Testis (tissue), 2 donors: ENCODE measurements at regions not wholly inside any gene's neighbourhood (a gene's known extent, or its start where the extent isn't known, plus 50 kb on each side); places are given as distances from the start of the nearest gene placed in this dataset.

Source experiments
- DNase-seq: peaks from one replicate; pipeline ENCODE4 v3.0.0-alpha.2; 2019
- H3K27ac ChIP-seq, 2 donors: fragments of 200-600 bp; sonication (generic); one replicate each; pipeline ENCODE4 v1.5.1; 2019
- H3K27me3 ChIP-seq: fragments of 200-600 bp; sonication (generic); one replicate; pipeline ENCODE4 v1.5.1; 2019
- H3K36me3 ChIP-seq: fragments of 200-600 bp; sonication (generic); one replicate; pipeline ENCODE4 v1.5.1; 2017; ENCODE audit warnings: low read depth; ENCODE audit errors: missing control alignments
- H3K4me1 ChIP-seq: fragments of 200-600 bp; sonication (generic); one replicate; pipeline ENCODE4 v1.5.1; 2019
- H3K4me3 ChIP-seq, 2 donors: fragments of 200-600 bp; sonication (generic); one replicate each; pipeline ENCODE4 v1.5.1; 2017 to 2019
- H3K9me3 ChIP-seq: fragments of 200-600 bp; sonication (generic); one replicate; pipeline ENCODE4 v1.5.1; 2017
- POLR2A ChIP-seq: fragments of 450-650 bp; IDR thresholded peaks from one replicate; pipeline ENCODE4 v1.6.1; 2017; ENCODE audit warnings: antibody characterized with exemption, mild to moderate bottlenecking, moderate library complexity
- WGBS, 2 donors: methylation state at CpG; one replicate each; pipeline ENCODE4 v1.1.5; 2018; 5-methylcytosine and 5-hydroxymethylcytosine counted together
- intact Hi-C: fragments of 100-400 bp; cut with DNase I; formaldehyde crosslinking; loops from one replicate; pipeline ENCODE4 v1.15.1; 2023; ENCODE audit warnings: low total_unique reads
- TF ChIP-seq, protein P1 (sequence below), 3 experiments: fragments of 450-650 bp in 2 of 3; fragments of 200-600 bp in 1 of 3; sonication (generic) in 1 of 3; IDR thresholded peaks; one replicate each; pipeline ENCODE4 v1.5.1; 2016 to 2019; ENCODE audit warnings: antibody characterized with exemption in 3 of 3, mild to moderate bottlenecking in 2 of 3, moderate library complexity in 1 of 3

DNA sequence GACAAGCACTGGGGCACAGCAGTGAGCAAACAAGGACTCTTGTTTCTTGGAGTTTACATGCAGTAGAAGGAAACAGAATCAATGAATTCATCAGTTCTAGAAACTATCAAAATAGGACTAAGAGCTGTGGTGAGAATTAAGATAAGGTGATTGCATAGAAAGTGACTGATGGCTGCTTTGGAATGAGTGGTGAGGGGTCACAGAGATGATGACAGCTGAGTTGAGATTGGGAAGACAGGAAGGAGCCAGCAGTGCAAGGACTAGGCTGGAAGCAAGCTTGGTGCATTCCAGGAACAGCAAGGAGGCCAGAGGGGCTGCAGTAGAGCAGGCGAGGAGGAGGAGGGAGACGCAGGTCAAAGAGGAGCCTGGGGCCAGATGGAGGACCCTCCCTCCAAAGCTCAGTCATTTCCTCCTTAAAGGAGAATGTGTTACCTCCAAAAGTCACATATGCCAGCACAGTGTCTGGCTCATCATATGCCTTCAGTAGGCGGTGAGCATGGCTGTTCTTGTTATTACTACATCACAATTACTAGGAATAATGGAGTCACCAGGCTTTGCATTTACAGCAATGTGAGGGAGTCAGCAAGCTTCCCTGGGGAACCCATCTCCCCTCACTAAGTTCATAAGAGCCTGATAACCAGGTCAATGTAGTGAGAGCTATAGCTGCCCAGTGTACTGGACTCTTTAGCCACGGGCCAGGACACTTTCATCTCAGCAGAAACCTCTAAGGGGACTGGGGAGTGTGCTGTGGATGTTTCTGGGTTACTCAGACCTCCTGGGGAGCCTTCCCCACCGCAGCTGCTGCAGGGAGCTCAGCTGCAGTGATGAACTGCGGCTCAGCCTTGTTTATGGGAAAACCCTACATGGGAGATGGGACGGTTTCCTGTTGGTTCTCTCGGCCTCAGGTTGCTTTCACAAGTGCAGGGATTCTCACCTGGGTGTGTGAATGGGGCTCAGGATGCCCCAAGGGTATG, 157.2 kb downstream of the SEC14L1 start:
- no peak overlapping the region for H3K27ac ChIP-seq
- whole genome bisulfite sequencing, 2 donors = 85 to 95% methylated on average over 5 to 8 of the region's 8 CpGs
- no peak overlapping the region for H3K4me3 ChIP-seq
- intact Hi-C loops = no loop called here
- TF ChIP-seq, protein P1, sequence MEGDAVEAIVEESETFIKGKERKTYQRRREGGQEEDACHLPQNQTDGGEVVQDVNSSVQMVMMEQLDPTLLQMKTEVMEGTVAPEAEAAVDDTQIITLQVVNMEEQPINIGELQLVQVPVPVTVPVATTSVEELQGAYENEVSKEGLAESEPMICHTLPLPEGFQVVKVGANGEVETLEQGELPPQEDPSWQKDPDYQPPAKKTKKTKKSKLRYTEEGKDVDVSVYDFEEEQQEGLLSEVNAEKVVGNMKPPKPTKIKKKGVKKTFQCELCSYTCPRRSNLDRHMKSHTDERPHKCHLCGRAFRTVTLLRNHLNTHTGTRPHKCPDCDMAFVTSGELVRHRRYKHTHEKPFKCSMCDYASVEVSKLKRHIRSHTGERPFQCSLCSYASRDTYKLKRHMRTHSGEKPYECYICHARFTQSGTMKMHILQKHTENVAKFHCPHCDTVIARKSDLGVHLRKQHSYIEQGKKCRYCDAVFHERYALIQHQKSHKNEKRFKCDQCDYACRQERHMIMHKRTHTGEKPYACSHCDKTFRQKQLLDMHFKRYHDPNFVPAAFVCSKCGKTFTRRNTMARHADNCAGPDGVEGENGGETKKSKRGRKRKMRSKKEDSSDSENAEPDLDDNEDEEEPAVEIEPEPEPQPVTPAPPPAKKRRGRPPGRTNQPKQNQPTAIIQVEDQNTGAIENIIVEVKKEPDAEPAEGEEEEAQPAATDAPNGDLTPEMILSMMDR (IDR thresholded peaks at IDR 0.05) = no peak
- TF ChIP-seq POLR2A = no peak
- no peaks in the 10 kb centered on the region for H3K27me3 ChIP-seq
- H3K9me3 ChIP-seq = no peaks in the 10 kb centered on the region
- no peaks in the 10 kb centered on the region for H3K36me3 ChIP-seq
- DNase-seq = no peak
- no peaks in the 10 kb centered on the region for H3K4me1 ChIP-seq

GRCh38 chr17:77298811-77299210, 158.0 kb downstream of the SEC14L1 start:
- H3K27ac ChIP-seq = no peak overlapping the region
- TF ChIP-seq, protein P1 (IDR thresholded peaks at IDR 0.05) = no peak
- no peak for TF ChIP-seq POLR2A
- WGBS, 2 donors = 86 to 89% methylated on average over 5 of the region's 5 CpGs

DNA sequence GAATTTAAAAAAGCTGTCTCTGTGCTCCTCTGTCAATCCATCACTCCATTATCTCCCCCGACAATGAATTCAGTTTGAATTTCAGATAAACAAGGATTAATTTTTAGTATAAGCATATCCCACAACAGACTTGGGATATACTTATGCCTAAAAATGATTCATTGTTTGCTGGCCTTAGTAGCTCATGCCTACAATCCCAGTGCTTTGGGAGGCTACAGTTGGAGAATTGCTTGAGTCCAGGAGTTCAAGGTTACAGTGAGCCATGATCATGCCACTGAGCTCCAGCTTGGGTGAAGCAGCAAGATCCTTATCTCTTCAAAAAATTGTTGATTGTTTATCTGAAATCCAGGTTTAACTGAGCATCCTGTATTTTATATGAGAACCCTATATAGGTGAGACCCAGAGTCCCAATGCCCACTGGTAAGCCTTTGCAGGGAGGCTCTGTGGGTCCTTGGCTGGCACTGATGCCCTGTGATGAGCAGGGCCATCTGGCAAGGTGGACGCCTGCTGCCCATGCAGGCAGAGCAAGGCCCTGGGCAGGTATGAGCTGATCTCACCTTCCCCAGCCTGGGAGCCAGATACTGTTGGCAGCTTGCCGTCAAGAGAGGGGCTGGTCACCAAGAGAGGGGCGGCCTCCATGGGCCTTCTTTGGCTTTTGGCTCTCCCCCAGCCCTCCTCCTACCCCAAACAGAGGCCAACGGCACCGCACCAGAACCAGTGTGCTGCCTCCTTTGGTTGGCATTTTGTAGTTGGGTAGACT, 158.7 kb downstream of the SEC14L1 start:
- no peaks in the 10 kb centered on the region for H3K4me1 ChIP-seq
- DNase-seq = no peak
- no peaks in the 10 kb centered on the region for H3K27me3 ChIP-seq
- intact Hi-C loops = no loop called here
- no peak overlapping the region for H3K4me3 ChIP-seq
- H3K9me3 ChIP-seq = no peaks in the 10 kb centered on the region
- WGBS, 2 donors = 93 to 96% methylated on average over 2 to 6 of the region's 6 CpGs
- TF ChIP-seq, protein P1 (IDR thresholded peaks at IDR 0.05) = no peak
- TF ChIP-seq POLR2A = no peak
- no peak overlapping the region for H3K27ac ChIP-seq
- H3K36me3 ChIP-seq = no peaks in the 10 kb centered on the region

More at GRCh38 chr17:77298811-77299210, 158.0 kb downstream of the SEC14L1 start:
- no peak overlapping the region for H3K4me3 ChIP-seq
- H3K36me3 ChIP-seq = no peaks in the 10 kb centered on the region
- no peak for DNase-seq
- intact Hi-C loops = no loop called here
- no peaks in the 10 kb centered on the region for H3K4me1 ChIP-seq
- H3K27me3 ChIP-seq = no peaks in the 10 kb centered on the region
- no peaks in the 10 kb centered on the region for H3K9me3 ChIP-seq

DNA sequence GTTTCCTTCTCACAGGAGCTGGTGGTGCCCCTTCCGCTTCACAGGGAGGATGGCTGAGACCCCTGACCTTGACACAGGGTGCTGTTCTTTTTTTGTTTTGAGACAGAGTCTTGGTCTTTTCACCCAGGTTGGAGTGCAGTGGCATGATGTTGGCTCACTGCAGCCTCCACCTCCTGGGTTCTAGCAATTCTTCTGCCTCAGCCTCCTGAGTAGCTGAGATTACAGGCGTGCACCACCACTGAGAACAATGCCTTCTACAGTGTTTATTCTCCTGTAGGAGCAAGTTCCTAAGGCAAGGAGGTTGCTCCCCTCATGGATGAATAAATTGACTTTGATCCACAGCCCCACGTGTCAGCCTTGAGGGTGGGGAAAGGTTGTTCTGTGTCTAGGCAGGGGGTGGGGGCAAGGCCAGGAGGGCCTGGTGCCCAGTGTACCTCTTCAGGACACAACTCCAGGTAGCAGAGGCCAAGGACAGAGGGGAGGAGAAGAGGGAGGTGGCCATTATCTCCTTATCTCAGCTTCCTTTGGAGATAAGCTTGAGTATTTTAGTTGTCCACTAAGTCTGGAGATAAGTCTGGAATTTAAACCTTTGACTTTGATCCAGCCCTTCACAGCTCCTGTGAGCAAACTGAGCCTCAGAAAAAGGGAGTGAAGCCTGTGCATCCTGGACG, 159.4 kb downstream of the SEC14L1 start:
- Histone ChIP-seq H3K36me3 (no peaks in the 10 kb centered on the region), H3K27ac (no peak overlapping the region), H3K4me3 (no peak overlapping the region), H3K4me1 (peaks cover 3% of the 10 kb centered on the region), H3K27me3 (no peaks in the 10 kb centered on the region), H3K9me3 (no peaks in the 10 kb centered on the region)
- WGBS, 2 donors = 76 to 77% methylated on average over 3 to 4 of the region's 4 CpGs
- intact Hi-C loops = no loop called here
- TF ChIP-seq, protein P1 (IDR thresholded peaks at IDR 0.05) = no peak
- DNase-seq = no peak
